ENCODE measurements at regions not wholly inside any gene's neighbourhood (a gene's known extent, or its start where the extent isn't known, plus 50 kb on each side); places are given as distances from the start of the nearest gene placed in this dataset.

DNA sequence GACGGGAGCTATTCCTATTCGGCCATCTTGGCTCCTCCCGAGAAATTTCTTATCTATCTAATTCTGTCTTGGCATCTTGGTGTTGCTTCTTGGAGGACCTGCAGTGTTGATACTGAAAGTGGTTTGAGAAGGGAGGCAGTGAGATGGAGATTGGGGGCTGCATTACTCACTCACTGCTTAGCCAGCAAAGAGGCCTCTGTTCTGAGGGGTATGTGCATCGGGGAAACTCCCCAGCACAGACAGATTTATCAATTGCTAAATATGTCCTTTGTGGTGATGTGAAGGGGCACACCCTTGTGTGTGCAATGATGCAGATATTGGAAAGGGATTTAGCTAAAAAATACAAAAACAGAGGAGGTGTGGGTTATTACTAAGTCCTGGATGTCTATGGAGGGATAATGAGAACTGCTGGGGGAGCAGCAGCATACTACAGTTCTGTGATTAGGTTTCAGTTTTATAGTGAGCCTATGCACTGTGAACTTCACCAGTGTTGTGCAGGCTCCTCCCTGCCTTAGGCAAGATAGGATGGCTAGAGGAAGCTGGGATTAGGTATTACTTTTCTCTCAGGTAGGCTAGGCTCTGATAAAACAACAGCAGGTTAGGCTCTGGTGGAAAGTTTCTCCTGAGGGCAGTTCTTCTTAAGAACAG, 279.0 kb downstream of the HS3ST1 start:
- Mint-ChIP-seq H3K4me3 (peak overlapping the region; percentile 71), H3K4me1 (peaks cover 21% of the 10 kb centered on the region), H3K27me3 (ENCODE audit: low read depth) (no peaks in the 10 kb centered on the region; the same call in 1 of the 2 replicates), H3K9me3 (peaks cover 45% of the 10 kb centered on the region), H3K27ac (peak overlapping the region; percentile 71), H3K36me3 (peaks cover 37% of the 10 kb centered on the region)
- DNase-seq (ENCODE audit: low spot score) (no peak), ATAC-seq (peak; percentile 30; the same call in 1 of the 2 replicates)
- POLR2A ChIA-PET = no interaction called here
- TF ChIP-seq, protein P1, sequence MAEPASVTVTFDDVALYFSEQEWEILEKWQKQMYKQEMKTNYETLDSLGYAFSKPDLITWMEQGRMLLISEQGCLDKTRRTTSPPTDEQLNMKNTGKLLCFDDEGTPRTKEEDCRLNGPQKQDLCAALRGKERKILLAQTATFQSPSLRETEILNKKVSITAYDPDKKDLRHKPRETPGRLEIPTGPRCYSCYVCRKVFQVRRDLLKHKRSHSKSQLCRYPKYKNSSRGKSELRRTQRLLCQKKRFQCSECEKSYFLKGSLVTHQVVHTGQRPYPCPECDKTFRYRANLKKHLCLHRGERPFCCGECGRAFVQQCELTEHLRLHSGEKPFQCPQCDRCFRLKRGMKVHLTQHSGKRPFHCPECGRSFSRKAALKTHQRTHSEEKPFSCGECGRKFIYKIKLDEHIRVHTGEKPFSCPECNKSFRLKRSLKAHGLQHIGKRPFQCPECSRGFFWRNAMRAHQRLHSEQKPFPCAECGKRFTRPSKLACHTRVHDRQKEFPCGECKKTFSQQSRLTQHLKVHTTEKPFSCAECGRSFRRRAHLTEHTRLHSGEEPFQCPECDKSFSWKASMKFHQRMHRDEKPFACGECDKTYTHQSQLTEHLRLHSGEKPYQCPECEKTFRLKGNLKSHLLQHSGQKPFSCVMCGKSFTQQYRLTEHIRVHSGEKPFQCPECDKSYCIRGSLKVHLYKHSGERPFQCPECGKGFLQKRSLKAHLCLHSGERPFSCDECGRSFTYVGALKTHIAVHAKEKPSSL (CRISPR knock-in tag; conservative IDR thresholded peaks at IDR 0.05) = no peak
- TF ChIP-seq CREM (CRISPR knock-in tag; IDR thresholded peaks at IDR 0.05) (no peak), JUN (CRISPR knock-in tag; IDR thresholded peaks at IDR 0.05) (no peak)
- CTCF ChIA-PET = no interaction called here

DNA sequence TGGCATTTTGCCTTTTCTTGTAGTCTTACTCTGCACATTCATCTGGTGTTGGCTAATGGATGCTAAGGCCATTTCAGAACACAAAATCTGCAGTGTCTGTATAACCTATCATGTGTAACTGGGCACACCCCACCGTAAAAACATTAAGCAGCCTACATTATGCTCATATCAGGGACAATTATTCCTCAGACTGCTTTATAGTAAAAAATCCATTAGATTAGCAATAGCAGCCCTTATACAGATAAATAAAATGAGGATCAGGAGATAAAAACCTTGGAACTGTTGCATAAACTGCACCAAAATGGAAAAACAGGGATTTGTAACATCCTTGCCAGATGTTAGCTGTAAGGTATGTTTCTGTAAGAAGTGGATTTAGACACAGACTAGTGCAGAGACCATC, 288.8 kb downstream of the HS3ST1 start:
- H3K4me1 Mint-ChIP-seq = no peaks in the 10 kb centered on the region
- POLR2A ChIA-PET = no interaction called here
- ATAC-seq (no peak), DNase-seq (ENCODE audit: low spot score) (no peak)
- TF ChIP-seq, protein P2, sequence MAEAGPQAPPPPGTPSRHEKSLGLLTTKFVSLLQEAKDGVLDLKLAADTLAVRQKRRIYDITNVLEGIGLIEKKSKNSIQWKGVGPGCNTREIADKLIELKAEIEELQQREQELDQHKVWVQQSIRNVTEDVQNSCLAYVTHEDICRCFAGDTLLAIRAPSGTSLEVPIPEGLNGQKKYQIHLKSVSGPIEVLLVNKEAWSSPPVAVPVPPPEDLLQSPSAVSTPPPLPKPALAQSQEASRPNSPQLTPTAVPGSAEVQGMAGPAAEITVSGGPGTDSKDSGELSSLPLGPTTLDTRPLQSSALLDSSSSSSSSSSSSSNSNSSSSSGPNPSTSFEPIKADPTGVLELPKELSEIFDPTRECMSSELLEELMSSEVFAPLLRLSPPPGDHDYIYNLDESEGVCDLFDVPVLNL (CRISPR knock-in tag; IDR thresholded peaks at IDR 0.05; ENCODE audit: borderline replicate concordance, low read depth) = no peak
- TF ChIP-seq EMX1 (CRISPR knock-in tag; IDR thresholded peaks at IDR 0.05) (no peak), TEAD4 (CRISPR knock-in tag; IDR thresholded peaks at IDR 0.05) (no peak), TEAD1 (CRISPR knock-in tag; IDR thresholded peaks at IDR 0.05) (no peak)
- TF ChIP-seq, protein P3, sequence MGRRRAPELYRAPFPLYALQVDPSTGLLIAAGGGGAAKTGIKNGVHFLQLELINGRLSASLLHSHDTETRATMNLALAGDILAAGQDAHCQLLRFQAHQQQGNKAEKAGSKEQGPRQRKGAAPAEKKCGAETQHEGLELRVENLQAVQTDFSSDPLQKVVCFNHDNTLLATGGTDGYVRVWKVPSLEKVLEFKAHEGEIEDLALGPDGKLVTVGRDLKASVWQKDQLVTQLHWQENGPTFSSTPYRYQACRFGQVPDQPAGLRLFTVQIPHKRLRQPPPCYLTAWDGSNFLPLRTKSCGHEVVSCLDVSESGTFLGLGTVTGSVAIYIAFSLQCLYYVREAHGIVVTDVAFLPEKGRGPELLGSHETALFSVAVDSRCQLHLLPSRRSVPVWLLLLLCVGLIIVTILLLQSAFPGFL (CRISPR knock-in tag; IDR thresholded peaks at IDR 0.05; ENCODE audit: borderline replicate concordance) = no peak
- H3K4me3 Mint-ChIP-seq = no peak overlapping the region
- peaks cover 6% of the 10 kb centered on the region; the same call in 1 of the 2 replicates for H3K27me3 Mint-ChIP-seq (ENCODE audit: low read depth)
- CTCF ChIA-PET = no interaction called here
- H3K9me3 Mint-ChIP-seq = peaks cover 70% of the 10 kb centered on the region
- H3K36me3 Mint-ChIP-seq = peaks cover 43% of the 10 kb centered on the region
- no peak overlapping the region for H3K27ac Mint-ChIP-seq

DNA sequence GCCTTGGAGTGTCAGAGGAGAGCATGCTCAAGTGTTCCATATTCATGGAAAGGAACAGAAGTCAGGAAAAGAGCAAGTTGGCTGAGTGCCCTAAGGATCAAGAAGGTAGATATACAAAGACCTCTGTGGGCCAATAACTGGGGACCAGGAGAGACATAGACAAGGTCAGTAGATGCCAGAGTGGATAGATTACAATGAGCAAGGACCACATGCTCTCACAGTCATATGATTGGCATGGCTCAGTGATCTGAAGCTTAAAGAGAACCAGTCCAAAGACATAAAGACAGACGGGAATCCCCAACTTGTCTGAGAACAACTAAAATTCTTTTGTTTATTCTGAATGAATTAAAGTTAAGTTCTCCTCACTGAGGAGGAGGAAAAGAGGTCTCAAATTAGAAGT, 289.7 kb downstream of the HS3ST1 start:
- H3K27me3 Mint-ChIP-seq (ENCODE audit: low read depth) = peaks cover 6% of the 10 kb centered on the region; the same call in 1 of the 2 replicates
- no peak overlapping the region for H3K4me3 Mint-ChIP-seq
- no peak for ATAC-seq
- H3K4me1 Mint-ChIP-seq = no peaks in the 10 kb centered on the region
- ChIA-PET POLR2A (no interaction called here), CTCF (no interaction called here)
- DNase-seq (ENCODE audit: low spot score) = no peak
- peaks cover 48% of the 10 kb centered on the region for H3K36me3 Mint-ChIP-seq
- H3K9me3 Mint-ChIP-seq = peaks cover 73% of the 10 kb centered on the region
- H3K27ac Mint-ChIP-seq = no peak overlapping the region
- TF ChIP-seq, protein P4, sequence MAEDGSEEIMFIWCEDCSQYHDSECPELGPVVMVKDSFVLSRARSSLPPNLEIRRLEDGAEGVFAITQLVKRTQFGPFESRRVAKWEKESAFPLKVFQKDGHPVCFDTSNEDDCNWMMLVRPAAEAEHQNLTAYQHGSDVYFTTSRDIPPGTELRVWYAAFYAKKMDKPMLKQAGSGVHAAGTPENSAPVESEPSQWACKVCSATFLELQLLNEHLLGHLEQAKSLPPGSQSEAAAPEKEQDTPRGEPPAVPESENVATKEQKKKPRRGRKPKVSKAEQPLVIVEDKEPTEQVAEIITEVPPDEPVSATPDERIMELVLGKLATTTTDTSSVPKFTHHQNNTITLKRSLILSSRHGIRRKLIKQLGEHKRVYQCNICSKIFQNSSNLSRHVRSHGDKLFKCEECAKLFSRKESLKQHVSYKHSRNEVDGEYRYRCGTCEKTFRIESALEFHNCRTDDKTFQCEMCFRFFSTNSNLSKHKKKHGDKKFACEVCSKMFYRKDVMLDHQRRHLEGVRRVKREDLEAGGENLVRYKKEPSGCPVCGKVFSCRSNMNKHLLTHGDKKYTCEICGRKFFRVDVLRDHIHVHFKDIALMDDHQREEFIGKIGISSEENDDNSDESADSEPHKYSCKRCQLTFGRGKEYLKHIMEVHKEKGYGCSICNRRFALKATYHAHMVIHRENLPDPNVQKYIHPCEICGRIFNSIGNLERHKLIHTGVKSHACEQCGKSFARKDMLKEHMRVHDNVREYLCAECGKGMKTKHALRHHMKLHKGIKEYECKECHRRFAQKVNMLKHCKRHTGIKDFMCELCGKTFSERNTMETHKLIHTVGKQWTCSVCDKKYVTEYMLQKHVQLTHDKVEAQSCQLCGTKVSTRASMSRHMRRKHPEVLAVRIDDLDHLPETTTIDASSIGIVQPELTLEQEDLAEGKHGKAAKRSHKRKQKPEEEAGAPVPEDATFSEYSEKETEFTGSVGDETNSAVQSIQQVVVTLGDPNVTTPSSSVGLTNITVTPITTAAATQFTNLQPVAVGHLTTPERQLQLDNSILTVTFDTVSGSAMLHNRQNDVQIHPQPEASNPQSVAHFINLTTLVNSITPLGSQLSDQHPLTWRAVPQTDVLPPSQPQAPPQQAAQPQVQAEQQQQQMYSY (CRISPR knock-in tag; IDR thresholded peaks at IDR 0.05) = no peak
- TF ChIP-seq ZNF138 (CRISPR knock-in tag; conservative IDR thresholded peaks at IDR 0.05) (no peak), IRF2 (CRISPR knock-in tag; IDR thresholded peaks at IDR 0.05; ENCODE audit: borderline replicate concordance, low read depth) (no peak)
- TF ChIP-seq, protein P5, sequence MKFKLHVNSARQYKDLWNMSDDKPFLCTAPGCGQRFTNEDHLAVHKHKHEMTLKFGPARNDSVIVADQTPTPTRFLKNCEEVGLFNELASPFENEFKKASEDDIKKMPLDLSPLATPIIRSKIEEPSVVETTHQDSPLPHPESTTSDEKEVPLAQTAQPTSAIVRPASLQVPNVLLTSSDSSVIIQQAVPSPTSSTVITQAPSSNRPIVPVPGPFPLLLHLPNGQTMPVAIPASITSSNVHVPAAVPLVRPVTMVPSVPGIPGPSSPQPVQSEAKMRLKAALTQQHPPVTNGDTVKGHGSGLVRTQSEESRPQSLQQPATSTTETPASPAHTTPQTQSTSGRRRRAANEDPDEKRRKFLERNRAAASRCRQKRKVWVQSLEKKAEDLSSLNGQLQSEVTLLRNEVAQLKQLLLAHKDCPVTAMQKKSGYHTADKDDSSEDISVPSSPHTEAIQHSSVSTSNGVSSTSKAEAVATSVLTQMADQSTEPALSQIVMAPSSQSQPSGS (CRISPR knock-in tag; IDR thresholded peaks at IDR 0.05; ENCODE audit: borderline replicate concordance, low read depth) = no peak
- TF ChIP-seq, protein P6, sequence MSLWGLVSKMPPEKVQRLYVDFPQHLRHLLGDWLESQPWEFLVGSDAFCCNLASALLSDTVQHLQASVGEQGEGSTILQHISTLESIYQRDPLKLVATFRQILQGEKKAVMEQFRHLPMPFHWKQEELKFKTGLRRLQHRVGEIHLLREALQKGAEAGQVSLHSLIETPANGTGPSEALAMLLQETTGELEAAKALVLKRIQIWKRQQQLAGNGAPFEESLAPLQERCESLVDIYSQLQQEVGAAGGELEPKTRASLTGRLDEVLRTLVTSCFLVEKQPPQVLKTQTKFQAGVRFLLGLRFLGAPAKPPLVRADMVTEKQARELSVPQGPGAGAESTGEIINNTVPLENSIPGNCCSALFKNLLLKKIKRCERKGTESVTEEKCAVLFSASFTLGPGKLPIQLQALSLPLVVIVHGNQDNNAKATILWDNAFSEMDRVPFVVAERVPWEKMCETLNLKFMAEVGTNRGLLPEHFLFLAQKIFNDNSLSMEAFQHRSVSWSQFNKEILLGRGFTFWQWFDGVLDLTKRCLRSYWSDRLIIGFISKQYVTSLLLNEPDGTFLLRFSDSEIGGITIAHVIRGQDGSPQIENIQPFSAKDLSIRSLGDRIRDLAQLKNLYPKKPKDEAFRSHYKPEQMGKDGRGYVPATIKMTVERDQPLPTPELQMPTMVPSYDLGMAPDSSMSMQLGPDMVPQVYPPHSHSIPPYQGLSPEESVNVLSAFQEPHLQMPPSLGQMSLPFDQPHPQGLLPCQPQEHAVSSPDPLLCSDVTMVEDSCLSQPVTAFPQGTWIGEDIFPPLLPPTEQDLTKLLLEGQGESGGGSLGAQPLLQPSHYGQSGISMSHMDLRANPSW (CRISPR knock-in tag; conservative IDR thresholded peaks at IDR 0.05; ENCODE audit: low read depth) = no peak
- TF ChIP-seq, protein P7, sequence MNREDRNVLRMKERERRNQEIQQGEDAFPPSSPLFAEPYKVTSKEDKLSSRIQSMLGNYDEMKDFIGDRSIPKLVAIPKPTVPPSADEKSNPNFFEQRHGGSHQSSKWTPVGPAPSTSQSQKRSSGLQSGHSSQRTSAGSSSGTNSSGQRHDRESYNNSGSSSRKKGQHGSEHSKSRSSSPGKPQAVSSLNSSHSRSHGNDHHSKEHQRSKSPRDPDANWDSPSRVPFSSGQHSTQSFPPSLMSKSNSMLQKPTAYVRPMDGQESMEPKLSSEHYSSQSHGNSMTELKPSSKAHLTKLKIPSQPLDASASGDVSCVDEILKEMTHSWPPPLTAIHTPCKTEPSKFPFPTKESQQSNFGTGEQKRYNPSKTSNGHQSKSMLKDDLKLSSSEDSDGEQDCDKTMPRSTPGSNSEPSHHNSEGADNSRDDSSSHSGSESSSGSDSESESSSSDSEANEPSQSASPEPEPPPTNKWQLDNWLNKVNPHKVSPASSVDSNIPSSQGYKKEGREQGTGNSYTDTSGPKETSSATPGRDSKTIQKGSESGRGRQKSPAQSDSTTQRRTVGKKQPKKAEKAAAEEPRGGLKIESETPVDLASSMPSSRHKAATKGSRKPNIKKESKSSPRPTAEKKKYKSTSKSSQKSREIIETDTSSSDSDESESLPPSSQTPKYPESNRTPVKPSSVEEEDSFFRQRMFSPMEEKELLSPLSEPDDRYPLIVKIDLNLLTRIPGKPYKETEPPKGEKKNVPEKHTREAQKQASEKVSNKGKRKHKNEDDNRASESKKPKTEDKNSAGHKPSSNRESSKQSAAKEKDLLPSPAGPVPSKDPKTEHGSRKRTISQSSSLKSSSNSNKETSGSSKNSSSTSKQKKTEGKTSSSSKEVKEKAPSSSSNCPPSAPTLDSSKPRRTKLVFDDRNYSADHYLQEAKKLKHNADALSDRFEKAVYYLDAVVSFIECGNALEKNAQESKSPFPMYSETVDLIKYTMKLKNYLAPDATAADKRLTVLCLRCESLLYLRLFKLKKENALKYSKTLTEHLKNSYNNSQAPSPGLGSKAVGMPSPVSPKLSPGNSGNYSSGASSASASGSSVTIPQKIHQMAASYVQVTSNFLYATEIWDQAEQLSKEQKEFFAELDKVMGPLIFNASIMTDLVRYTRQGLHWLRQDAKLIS (CRISPR knock-in tag; IDR thresholded peaks at IDR 0.05; ENCODE audit: borderline replicate concordance) = no peak
